Middle frontal gyrus (tissue), 1 donor: ENCODE measurements at regions not wholly inside any gene's neighbourhood (a gene's known extent, or its start where the extent isn't known, plus 50 kb on each side); places are given as distances from the start of the nearest gene placed in this dataset.
"Not testable (repeated sequence)": the region's sequence is repeated elsewhere in the genome, so short reads cannot be mapped to it uniquely, and the experiment has no call there.

Source experiments
- DNase-seq: peaks from one replicate; pipeline ENCODE4 v3.0.0-alpha.2; 2015; ENCODE audit warnings: low spot score; ENCODE audit errors: extremely low spot score

GRCh38 chr6:84356907-84357306, 129.5 kb upstream of the CEP162 start:
- no peak for DNase-seq

GRCh38 chr6:84353459-84354423, 126.3 kb upstream of the CEP162 start:
- no peak for DNase-seq

- no peak for DNase-seq
Measured at GRCh38 chr6:84350397-84350796, 123.0 kb upstream of the CEP162 start.

- DNase-seq, result no peak
Measured at GRCh38 chr6:84349542-84349941, 122.1 kb upstream of the CEP162 start.

GRCh38 chr6:84348801-84349200, 121.4 kb upstream of the CEP162 start:
- no peak for DNase-seq

GRCh38 chr6:84346372-84346771, 118.9 kb upstream of the CEP162 start:
- no peak for DNase-seq

DNA sequence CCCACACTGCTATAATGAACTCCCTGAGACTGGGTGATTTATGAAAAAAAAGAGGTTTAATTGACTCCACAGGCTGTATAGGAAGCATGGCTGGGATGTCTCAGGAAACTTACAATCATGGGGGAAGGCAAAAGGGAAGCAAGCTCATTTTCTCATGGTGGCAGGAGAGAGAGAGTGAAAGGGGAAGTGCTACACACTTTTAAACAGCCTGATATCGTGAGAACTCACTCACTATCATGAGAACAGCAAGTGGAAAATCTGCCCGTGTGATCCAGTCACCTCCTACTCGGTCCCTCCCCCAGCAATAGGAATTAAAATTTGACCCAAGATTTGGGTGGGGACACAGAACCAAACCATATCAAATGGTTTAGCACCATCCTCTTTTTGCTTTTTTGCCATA, 116.6 kb upstream of the CEP162 start:
- no peak for DNase-seq

DNA sequence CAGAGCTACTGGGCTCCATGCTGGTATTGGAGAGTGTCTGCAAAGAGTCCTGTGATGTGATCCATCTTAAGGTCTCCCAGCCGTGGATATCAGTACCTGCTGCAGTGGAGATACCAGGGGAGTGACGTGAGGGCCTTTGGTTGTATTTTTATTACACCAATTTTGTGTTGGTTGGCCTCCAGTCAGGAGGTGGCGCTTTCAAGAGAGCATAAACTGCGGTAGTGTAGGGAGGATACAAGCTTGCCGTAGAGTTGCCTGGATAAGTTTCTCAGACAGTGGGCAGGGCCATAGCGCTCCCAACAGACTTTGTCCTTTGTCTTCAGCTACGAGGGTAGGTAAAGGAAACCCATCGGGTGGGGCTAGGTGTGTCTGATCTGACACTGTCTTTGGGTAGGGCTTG, 113.0 kb upstream of the CEP162 start:
- no peak for DNase-seq

GRCh38 chr6:84333842-84334241, 106.4 kb upstream of the CEP162 start:
- DNase-seq, result no peak

DNA sequence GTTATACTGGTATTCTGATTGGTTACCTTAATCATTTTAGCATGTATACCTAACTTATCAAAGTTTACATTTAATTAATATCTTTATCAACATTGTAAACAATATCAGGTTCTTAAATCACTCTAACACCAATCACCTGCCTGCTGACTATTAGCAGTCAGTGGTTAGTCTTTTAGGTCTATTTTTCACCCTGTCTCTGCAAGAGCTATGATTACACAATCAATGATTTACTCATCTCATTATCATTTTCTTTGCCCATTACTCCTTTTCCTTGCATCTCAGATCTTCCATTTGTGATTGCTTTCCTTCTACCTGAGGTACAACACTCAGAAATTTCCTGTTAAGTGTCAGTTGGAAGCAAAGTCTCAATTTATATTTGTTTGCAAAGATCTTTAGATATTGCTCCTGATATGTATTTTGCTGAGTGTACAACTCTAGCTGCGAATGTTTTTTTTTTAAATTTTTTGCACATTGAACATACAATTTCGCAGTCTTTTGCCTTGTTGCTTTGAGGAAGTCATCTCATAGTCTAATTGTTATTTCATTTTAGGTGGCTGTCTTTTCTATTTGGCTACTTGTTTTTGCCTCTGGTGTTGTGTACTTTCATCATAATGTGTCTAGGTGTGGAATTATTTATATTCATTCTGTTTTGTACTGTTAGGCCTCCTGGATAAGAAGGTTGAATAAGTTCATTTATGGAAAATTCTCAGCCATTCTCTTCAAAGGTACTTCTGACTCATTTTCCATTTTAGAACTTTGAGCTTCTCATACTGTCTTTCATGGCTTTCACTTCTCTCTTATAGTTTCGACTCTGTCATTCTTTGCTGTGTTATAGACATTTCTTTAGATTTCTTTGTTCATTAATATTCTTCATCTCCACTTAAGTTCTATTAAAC, 104.9 kb upstream of the CEP162 start:
- no peak for DNase-seq

DNA sequence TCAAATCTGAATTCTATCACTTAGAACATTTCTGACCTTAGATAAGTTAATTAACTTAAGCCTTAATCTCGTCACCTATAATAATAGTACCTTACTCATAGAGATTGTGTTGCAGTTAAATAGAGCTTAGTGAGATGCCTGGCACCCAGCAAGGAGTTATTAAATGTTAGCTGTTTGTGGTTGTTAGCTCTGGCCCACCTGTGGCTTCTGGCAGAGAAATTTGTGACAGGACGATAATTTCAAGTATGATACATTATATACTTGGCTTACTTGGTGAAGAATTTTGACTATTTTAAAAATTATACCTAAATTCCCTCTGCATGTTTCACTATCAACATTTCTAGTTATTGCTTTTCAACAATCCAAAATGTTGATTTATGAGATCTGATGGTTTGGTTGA, 102.9 kb upstream of the CEP162 start:
- DNase-seq, result no peak

- DNase-seq, result no peak
Measured at GRCh38 chr6:84329516-84329915, 102.1 kb upstream of the CEP162 start.

DNA sequence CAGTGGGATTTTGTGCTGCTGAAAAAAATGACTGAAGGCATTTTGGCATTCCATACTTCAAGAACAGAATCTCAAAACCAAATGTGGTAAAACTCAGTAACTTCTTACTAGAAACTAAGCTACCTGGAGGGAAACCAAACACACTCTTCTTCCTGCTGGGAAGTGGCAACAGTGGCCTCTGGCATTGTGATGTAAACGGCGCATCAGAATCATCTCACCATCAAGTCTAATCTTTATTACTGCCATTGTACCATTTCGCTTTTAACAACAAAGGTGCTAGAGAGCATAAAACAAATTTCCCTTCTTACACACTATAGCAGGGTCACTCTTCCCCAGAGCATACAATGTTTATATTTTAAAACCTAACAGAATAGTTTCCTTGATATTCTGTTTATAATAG, 101.6 kb upstream of the CEP162 start:
- DNase-seq, result no peak

GRCh38 chr6:84317463-84317862, 90.0 kb upstream of the CEP162 start:
- no peak for DNase-seq

- no peak for DNase-seq
Measured at GRCh38 chr6:84314377-84314898, 87.0 kb upstream of the CEP162 start.

- DNase-seq, result no peak
Measured at GRCh38 chr6:84309336-84309735, 81.9 kb upstream of the CEP162 start.

- DNase-seq, result no peak
Measured at GRCh38 chr6:84304881-84305280, 77.4 kb upstream of the CEP162 start.

DNA sequence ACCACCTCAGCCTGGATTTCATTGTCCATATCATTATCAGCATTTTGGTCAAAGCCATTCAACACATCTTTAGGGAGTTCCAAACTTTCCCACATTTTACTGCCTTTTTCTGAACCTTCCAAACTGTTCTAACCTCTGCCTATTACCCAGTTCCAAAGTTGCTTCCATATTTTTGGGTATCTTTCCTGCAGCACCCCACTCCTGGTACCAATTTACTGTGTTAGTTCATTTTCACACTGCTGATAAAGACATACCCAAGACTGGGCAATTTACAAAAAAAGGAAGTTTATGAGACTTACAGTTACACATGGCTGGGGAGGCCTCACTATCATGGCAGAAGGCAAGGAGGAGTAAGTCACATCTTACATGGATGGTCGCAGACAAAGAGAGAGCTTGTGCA, 63.6 kb upstream of the CEP162 start:
- DNase-seq, result not testable (repeated sequence)

- DNase-seq, result no peak
Measured at GRCh38 chr6:84284428-84285049, 57.1 kb upstream of the CEP162 start.

DNA sequence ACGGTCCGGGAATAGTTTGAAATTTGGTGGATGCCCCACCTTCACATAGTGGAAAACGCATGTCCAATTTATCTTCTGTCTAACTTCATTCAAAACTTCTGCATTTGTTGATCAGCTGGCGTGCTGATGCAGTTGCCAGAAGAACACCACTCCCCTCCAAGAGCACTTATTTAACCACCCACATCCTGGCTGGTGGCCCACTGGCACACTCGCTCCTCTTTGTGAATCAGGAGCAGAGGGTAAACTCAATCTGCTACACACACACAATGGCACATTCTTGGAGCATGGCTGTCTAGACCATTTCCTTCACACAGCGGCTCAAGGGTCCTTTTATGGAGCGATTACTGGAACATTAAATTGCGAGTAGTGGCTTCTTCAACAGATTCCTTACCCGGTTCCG, 55.1 kb upstream of the CEP162 start:
- no peak for DNase-seq

GRCh38 chr6:84280639-84281038, 53.2 kb upstream of the CEP162 start:
- DNase-seq, result no peak

DNA sequence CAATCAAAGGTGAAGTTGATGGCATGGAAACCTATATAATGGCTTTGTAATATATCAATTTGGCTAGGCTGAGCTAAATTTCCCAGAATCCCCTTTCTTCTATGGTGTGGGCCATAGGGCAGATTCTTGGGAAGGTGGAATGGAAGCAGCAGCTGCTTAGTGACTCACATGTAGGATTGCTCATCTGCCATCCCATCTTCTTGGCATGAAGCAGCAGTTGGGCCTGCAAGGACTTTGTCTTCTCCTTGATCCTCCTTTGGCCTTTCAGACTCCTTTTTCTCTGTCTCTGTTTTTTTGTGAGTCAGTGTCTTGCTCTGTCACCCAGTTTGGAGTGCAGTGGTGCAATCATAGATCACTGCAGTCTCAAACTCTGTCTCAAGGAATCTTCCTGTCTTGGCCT, 52.6 kb upstream of the CEP162 start:
- DNase-seq, result no peak
